ENCODE measurements at regions not wholly inside any gene's neighbourhood (a gene's known extent, or its start where the extent isn't known, plus 50 kb on each side); places are given as distances from the start of the nearest gene placed in this dataset.

- DNase-seq, result no peak
- Histone ChIP-seq H3K4me3 (ENCODE audit: control insufficient read depth in 1 of 2, extremely low read depth in 1 of 2, low read length in 1 of 2) (no peak overlapping the region), H3K36me3 (ENCODE audit: control insufficient read depth in 2 of 2, extremely low read depth in 1 of 2, insufficient read depth in 1 of 2, low read length in 1 of 2) (no peaks in the 10 kb centered on the region), H3K27me3 (replicated peaks in 1 of 2; ENCODE audit: control insufficient read depth in 2 of 2, extremely low read depth in 1 of 2, insufficient read depth in 2 of 2, low read length in 1 of 2) (no peaks in the 10 kb centered on the region), H3K27ac (ENCODE audit: low read length) (no peak overlapping the region), H3K4me1 (ENCODE audit: control insufficient read depth in 1 of 2, extremely low read depth in 1 of 2, insufficient read depth in 2 of 2, low read length in 2 of 2) (peaks cover 4% of the 10 kb centered on the region in 2 experiments), H3K9me3 (no peaks in the 10 kb centered on the region)
- Mint-ChIP-seq H3K36me3 (no peaks in the 10 kb centered on the region), H3K27ac (no peak overlapping the region), H3K4me3 (no peak overlapping the region), H3K27me3 (no peaks in the 10 kb centered on the region), H3K4me1 (peaks cover 10 to 35% (median 12%) of the 10 kb centered on the region in 3 donors), H3K9me3 (no peaks in the 10 kb centered on the region)
- WGBS (ENCODE audit: insufficient coverage), result 80% methylated on average over 1 of the region's 2 CpGs
- POLR2A ChIA-PET, result no interaction called here
- CTCF ChIA-PET, result interaction anchor here in 1 of 2 donors (0.7 kb wide), 1 partner anchor 21 kb away, joined by 3 read pairs; no protein-coding TSS in a partner anchor
- no peak for ATAC-seq (replicated peaks in 1 of 4)
Measured at GRCh38 chr6:153962555-153962954, 76.5 kb upstream of the OPRM1 start.

GRCh38 chr6:153960741-153961140 is 78.3 kb upstream of the OPRM1 start:
- H3K4me1 ChIP-seq (ENCODE audit: control insufficient read depth in 1 of 2, extremely low read depth in 1 of 2, insufficient read depth in 2 of 2, low read length in 2 of 2), result peaks cover 4% of the 10 kb centered on the region in 2 experiments
- no peaks in the 10 kb centered on the region for H3K36me3 Mint-ChIP-seq
- no peak overlapping the region for H3K4me3 ChIP-seq (ENCODE audit: control insufficient read depth in 1 of 2, extremely low read depth in 1 of 2, low read length in 1 of 2)
- no peak overlapping the region for H3K27ac Mint-ChIP-seq
- H3K9me3 Mint-ChIP-seq, result no peaks in the 10 kb centered on the region
- WGBS (ENCODE audit: insufficient coverage), result no CpG with 5 or more reads among the region's 1 CpG
- peaks cover 5 to 19% (median 6%) of the 10 kb centered on the region in 3 donors for H3K4me1 Mint-ChIP-seq
- H3K27me3 Mint-ChIP-seq, result no peaks in the 10 kb centered on the region
- H3K27me3 ChIP-seq (replicated peaks in 1 of 2; ENCODE audit: control insufficient read depth in 2 of 2, extremely low read depth in 1 of 2, insufficient read depth in 2 of 2, low read length in 1 of 2), result no peaks in the 10 kb centered on the region
- DNase-seq (no peak), ATAC-seq (replicated peaks in 1 of 4) (no peak)
- ChIA-PET CTCF (no interaction called here), POLR2A (no interaction called here)
- H3K27ac ChIP-seq (ENCODE audit: low read length), result no peak overlapping the region
- no peaks in the 10 kb centered on the region for H3K9me3 ChIP-seq
- no peak overlapping the region for H3K4me3 Mint-ChIP-seq
- no peaks in the 10 kb centered on the region for H3K36me3 ChIP-seq (ENCODE audit: control insufficient read depth in 2 of 2, extremely low read depth in 1 of 2, insufficient read depth in 1 of 2, low read length in 1 of 2)

- Histone ChIP-seq H3K4me1 (ENCODE audit: control insufficient read depth in 1 of 2, extremely low read depth in 1 of 2, insufficient read depth in 2 of 2, low read length in 2 of 2) (peaks cover 0 to under 1% of the 10 kb centered on the region in 2 experiments), H3K27ac (ENCODE audit: low read length) (no peak overlapping the region), H3K9me3 (no peaks in the 10 kb centered on the region), H3K4me3 (ENCODE audit: control insufficient read depth in 1 of 2, extremely low read depth in 1 of 2, low read length in 1 of 2) (no peak overlapping the region), H3K27me3 (replicated peaks in 1 of 2; ENCODE audit: control insufficient read depth in 2 of 2, extremely low read depth in 1 of 2, insufficient read depth in 2 of 2, low read length in 1 of 2) (no peaks in the 10 kb centered on the region), H3K36me3 (ENCODE audit: control insufficient read depth in 2 of 2, extremely low read depth in 1 of 2, insufficient read depth in 1 of 2, low read length in 1 of 2) (no peaks in the 10 kb centered on the region)
- Mint-ChIP-seq H3K27ac (no peak overlapping the region), H3K9me3 (no peaks in the 10 kb centered on the region), H3K4me3 (no peak overlapping the region), H3K27me3 (no peaks in the 10 kb centered on the region), H3K36me3 (no peaks in the 10 kb centered on the region), H3K4me1 (peaks cover 2 to 14% (median 4%) of the 10 kb centered on the region in 3 donors)
- DNase-seq (no peak), ATAC-seq (replicated peaks in 1 of 4) (no peak)
- ChIA-PET CTCF (no interaction called here), POLR2A (no interaction called here)
- WGBS (ENCODE audit: insufficient coverage), result no CpG with 5 or more reads among the region's 4 CpGs
Measured at GRCh38 chr6:153960281-153960680, 78.8 kb upstream of the OPRM1 start.

- Histone ChIP-seq H3K4me1 (ENCODE audit: control insufficient read depth in 1 of 2, extremely low read depth in 1 of 2, insufficient read depth in 2 of 2, low read length in 2 of 2) (no peaks in the 10 kb centered on the region), H3K36me3 (ENCODE audit: control insufficient read depth in 2 of 2, extremely low read depth in 1 of 2, insufficient read depth in 1 of 2, low read length in 1 of 2) (no peaks in the 10 kb centered on the region), H3K27me3 (replicated peaks in 1 of 2; ENCODE audit: control insufficient read depth in 2 of 2, extremely low read depth in 1 of 2, insufficient read depth in 2 of 2, low read length in 1 of 2) (no peaks in the 10 kb centered on the region), H3K27ac (ENCODE audit: low read length) (no peak overlapping the region), H3K9me3 (no peaks in the 10 kb centered on the region), H3K4me3 (ENCODE audit: control insufficient read depth in 1 of 2, extremely low read depth in 1 of 2, low read length in 1 of 2) (no peak overlapping the region)
- Mint-ChIP-seq H3K4me3 (no peak overlapping the region), H3K27ac (no peak overlapping the region), H3K4me1 (peaks cover 2 to 14% (median 4%) of the 10 kb centered on the region in 3 donors), H3K9me3 (no peaks in the 10 kb centered on the region), H3K27me3 (no peaks in the 10 kb centered on the region), H3K36me3 (no peaks in the 10 kb centered on the region)
- ATAC-seq (replicated peaks in 1 of 4) (no peak), DNase-seq (no peak)
- ChIA-PET CTCF (no interaction called here), POLR2A (no interaction called here)
- 80% methylated on average over 1 of the region's 1 CpG for WGBS (ENCODE audit: insufficient coverage)
Measured at GRCh38 chr6:153959276-153959675, 79.8 kb upstream of the OPRM1 start.

GRCh38 chr6:153958860-153959259 is 80.2 kb upstream of the OPRM1 start:
- Histone ChIP-seq H3K27me3 (replicated peaks in 1 of 2; ENCODE audit: control insufficient read depth in 2 of 2, extremely low read depth in 1 of 2, insufficient read depth in 2 of 2, low read length in 1 of 2) (no peaks in the 10 kb centered on the region), H3K9me3 (no peaks in the 10 kb centered on the region), H3K36me3 (ENCODE audit: control insufficient read depth in 2 of 2, extremely low read depth in 1 of 2, insufficient read depth in 1 of 2, low read length in 1 of 2) (no peaks in the 10 kb centered on the region), H3K27ac (ENCODE audit: low read length) (no peak overlapping the region), H3K4me3 (ENCODE audit: control insufficient read depth in 1 of 2, extremely low read depth in 1 of 2, low read length in 1 of 2) (no peak overlapping the region), H3K4me1 (ENCODE audit: control insufficient read depth in 1 of 2, extremely low read depth in 1 of 2, insufficient read depth in 2 of 2, low read length in 2 of 2) (no peaks in the 10 kb centered on the region)
- no peak for ATAC-seq (replicated peaks in 1 of 4)
- ChIA-PET POLR2A (no interaction called here), CTCF (no interaction called here)
- H3K4me3 Mint-ChIP-seq, result no peak overlapping the region
- peaks cover 2 to 14% (median 4%) of the 10 kb centered on the region in 3 donors for H3K4me1 Mint-ChIP-seq
- no peak overlapping the region for H3K27ac Mint-ChIP-seq
- 60% methylated on average over 1 of the region's 1 CpG for WGBS (ENCODE audit: insufficient coverage)
- DNase-seq, result no peak
- no peaks in the 10 kb centered on the region for H3K36me3 Mint-ChIP-seq
- no peaks in the 10 kb centered on the region for H3K9me3 Mint-ChIP-seq
- H3K27me3 Mint-ChIP-seq, result no peaks in the 10 kb centered on the region

GRCh38 chr6:153957394-153957793 is 81.6 kb upstream of the OPRM1 start:
- no peak overlapping the region for H3K27ac Mint-ChIP-seq
- ChIA-PET CTCF (no interaction called here), POLR2A (no interaction called here)
- peaks cover 0 to under 1% (median 0%) of the 10 kb centered on the region in 3 donors for H3K4me1 Mint-ChIP-seq
- no peaks in the 10 kb centered on the region for H3K4me1 ChIP-seq (ENCODE audit: control insufficient read depth in 1 of 2, extremely low read depth in 1 of 2, insufficient read depth in 2 of 2, low read length in 2 of 2)
- H3K4me3 Mint-ChIP-seq, result no peak overlapping the region
- H3K9me3 ChIP-seq, result no peaks in the 10 kb centered on the region
- ATAC-seq (replicated peaks in 1 of 4) (no peak), DNase-seq (no peak)
- H3K4me3 ChIP-seq (ENCODE audit: control insufficient read depth in 1 of 2, extremely low read depth in 1 of 2, low read length in 1 of 2), result no peak overlapping the region
- no peaks in the 10 kb centered on the region for H3K27me3 ChIP-seq (replicated peaks in 1 of 2; ENCODE audit: control insufficient read depth in 2 of 2, extremely low read depth in 1 of 2, insufficient read depth in 2 of 2, low read length in 1 of 2)
- H3K9me3 Mint-ChIP-seq, result peaks cover 0 to 6% (median 0%) of the 10 kb centered on the region in 3 donors
- H3K27ac ChIP-seq (ENCODE audit: low read length), result no peak overlapping the region
- no peaks in the 10 kb centered on the region for H3K36me3 ChIP-seq (ENCODE audit: control insufficient read depth in 2 of 2, extremely low read depth in 1 of 2, insufficient read depth in 1 of 2, low read length in 1 of 2)
- no CpG with 5 or more reads among the region's 4 CpGs for WGBS (ENCODE audit: insufficient coverage)
- H3K36me3 Mint-ChIP-seq, result no peaks in the 10 kb centered on the region
- H3K27me3 Mint-ChIP-seq, result no peaks in the 10 kb centered on the region

GRCh38 chr6:153956808-153957207 is 82.2 kb upstream of the OPRM1 start:
- no peak overlapping the region for H3K4me3 ChIP-seq (ENCODE audit: control insufficient read depth in 1 of 2, extremely low read depth in 1 of 2, low read length in 1 of 2)
- Mint-ChIP-seq H3K9me3 (peaks cover 0 to 6% (median 0%) of the 10 kb centered on the region in 3 donors), H3K27me3 (no peaks in the 10 kb centered on the region), H3K4me3 (no peak overlapping the region), H3K36me3 (no peaks in the 10 kb centered on the region), H3K4me1 (no peaks in the 10 kb centered on the region), H3K27ac (no peak overlapping the region)
- H3K4me1 ChIP-seq (ENCODE audit: control insufficient read depth in 1 of 2, extremely low read depth in 1 of 2, insufficient read depth in 2 of 2, low read length in 2 of 2), result no peaks in the 10 kb centered on the region
- WGBS (ENCODE audit: insufficient coverage), result no CpG with 5 or more reads among the region's 2 CpGs
- CTCF ChIA-PET, result no interaction called here
- DNase-seq (no peak), ATAC-seq (replicated peaks in 1 of 4) (no peak)
- POLR2A ChIA-PET, result no interaction called here
- H3K36me3 ChIP-seq (ENCODE audit: control insufficient read depth in 2 of 2, extremely low read depth in 1 of 2, insufficient read depth in 1 of 2, low read length in 1 of 2), result no peaks in the 10 kb centered on the region
- no peaks in the 10 kb centered on the region for H3K9me3 ChIP-seq
- H3K27ac ChIP-seq (ENCODE audit: low read length), result no peak overlapping the region
- H3K27me3 ChIP-seq (replicated peaks in 1 of 2; ENCODE audit: control insufficient read depth in 2 of 2, extremely low read depth in 1 of 2, insufficient read depth in 2 of 2, low read length in 1 of 2), result no peaks in the 10 kb centered on the region
